NCI-H1092 treated with DMSO at 0.1 percent for 48 hours (cell line): ENCODE measurements at regions not wholly inside any gene's neighbourhood (a gene's known extent, or its start where the extent isn't known, plus 50 kb on each side); places are given as distances from the start of the nearest gene placed in this dataset.
"Not testable (repeated sequence)": the region's sequence is repeated elsewhere in the genome, so short reads cannot be mapped to it uniquely, and the experiment has no call there.

Experiments
- DNase-seq: peaks from one replicate; lab custom pipeline; 2025; lab: John Stamatoyannopoulos, UW

DNA sequence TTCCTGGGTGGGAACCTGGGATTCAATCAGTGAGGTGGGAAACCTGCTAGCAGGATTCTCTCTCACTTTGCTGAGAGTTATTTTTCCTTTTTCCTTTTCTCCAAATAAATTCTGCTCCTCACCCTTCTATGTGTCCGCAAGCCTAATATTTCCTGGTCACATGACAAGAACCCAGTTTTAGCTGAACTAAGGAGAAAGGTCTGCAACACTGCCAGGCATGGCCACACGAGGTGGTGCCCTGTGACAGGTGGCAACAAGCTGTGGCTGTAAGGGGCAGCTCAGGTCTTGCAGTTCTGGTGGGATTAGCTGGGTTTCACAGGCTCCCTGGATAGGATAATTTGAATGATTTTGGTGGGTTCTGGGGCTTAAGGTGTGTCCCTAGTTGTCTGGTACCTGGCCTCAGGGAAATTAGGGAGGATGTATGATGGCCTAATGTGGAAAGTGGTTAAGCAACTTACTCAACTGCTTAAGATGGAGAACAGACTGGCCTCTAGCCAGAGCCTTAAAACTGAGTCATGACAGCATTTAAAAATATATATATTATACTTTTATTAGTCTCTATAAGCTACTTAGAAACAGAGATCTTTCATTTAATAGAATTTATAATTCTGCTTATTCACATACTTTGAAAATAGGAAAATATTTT lies 215.0 kb downstream of the IL15 start:
- no peak for DNase-seq

GRCh38 chr4:141853091-141853764 lies 216.8 kb downstream of the IL15 start:
- DNase-seq: peak; percentile 16

GRCh38 chr4:141858437-141858836 lies 222.1 kb downstream of the IL15 start:
- no peak for DNase-seq

GRCh38 chr4:141860974-141861373 lies 224.6 kb downstream of the IL15 start:
- no peak for DNase-seq

DNA sequence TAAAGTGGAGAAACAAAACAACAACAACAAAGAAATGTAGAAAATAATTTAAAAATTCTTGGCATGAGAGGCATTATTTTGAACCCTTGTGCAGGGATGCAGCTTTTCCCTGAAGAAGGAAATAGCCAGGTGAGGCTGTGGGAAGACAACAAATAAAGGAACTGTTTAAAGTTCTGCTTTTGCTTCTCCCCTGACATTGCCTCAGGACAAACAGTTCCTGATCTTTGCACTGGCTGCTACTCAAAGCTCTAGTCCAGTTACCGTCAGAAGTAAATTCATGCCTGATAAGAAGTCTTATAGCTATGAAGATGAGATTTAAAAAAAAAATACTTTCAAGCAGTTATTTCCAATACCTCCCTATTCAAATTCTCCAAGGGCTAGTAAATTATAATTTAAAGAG lies 233.8 kb downstream of the IL15 start:
- no peak for DNase-seq

GRCh38 chr4:141871086-141871770 lies 234.8 kb downstream of the IL15 start:
- DNase-seq: no peak

DNA sequence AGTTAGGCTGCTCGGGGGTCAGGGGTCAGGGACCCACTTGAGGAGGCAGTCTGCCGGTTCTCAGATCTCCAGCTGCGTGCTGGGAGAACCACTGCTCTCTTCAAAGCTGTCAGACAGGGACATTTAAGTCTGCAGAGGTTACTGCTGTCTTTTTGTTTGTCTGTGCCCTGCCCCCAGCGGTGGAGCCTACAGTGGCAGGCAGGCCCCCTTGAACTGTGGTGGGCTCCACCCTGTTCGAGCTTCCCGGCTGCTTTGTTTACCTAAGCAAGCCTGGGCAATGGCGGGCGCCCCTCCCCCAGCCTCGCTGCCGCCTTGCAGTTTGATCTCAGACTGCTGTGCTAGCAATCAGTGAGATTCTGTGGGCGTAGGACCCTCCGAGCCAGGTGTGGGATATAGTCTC lies 246.3 kb downstream of the IL15 start:
- not testable (repeated sequence) for DNase-seq

GRCh38 chr4:141884070-141884469 lies 247.7 kb downstream of the IL15 start:
- no peak for DNase-seq

DNA sequence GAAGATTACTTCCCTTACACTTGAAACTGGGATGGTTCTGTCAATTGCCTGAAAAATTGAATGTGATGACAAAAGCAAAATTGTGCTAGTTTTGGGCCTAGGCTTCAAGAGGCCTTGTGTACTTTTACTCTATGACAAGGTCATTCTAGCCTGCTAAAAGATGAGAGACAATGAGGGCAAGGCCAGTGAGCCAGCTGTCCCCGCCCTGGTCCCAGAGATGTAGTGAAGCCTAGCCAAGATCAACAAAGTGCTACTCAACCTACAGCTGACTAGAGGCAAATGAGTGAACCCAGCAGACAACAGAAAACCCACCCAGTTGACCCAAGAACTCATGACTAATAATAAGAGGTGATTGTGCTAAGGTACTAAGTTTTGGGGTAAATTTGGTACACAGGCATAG lies 248.7 kb downstream of the IL15 start:
- no peak for DNase-seq

DNA sequence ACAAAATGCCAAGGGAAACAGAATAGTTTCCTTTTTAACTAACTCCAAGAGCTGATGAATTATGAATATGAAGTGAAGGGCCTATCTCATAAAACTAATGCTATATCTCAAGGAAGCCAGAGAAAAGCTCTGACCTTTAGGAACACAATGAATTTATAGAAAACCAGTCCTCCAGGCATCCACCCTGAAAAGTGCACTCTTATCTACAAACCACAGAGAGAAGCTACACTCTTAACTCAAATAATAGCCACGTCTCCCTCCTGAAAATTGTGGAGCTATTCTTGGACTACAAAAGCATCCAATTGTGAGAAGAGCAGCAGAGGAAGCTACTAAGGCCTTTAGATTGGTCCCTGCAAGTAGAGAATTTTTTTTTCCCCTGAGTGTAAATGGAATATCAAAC lies 253.9 kb downstream of the IL15 start:
- no peak for DNase-seq

DNA sequence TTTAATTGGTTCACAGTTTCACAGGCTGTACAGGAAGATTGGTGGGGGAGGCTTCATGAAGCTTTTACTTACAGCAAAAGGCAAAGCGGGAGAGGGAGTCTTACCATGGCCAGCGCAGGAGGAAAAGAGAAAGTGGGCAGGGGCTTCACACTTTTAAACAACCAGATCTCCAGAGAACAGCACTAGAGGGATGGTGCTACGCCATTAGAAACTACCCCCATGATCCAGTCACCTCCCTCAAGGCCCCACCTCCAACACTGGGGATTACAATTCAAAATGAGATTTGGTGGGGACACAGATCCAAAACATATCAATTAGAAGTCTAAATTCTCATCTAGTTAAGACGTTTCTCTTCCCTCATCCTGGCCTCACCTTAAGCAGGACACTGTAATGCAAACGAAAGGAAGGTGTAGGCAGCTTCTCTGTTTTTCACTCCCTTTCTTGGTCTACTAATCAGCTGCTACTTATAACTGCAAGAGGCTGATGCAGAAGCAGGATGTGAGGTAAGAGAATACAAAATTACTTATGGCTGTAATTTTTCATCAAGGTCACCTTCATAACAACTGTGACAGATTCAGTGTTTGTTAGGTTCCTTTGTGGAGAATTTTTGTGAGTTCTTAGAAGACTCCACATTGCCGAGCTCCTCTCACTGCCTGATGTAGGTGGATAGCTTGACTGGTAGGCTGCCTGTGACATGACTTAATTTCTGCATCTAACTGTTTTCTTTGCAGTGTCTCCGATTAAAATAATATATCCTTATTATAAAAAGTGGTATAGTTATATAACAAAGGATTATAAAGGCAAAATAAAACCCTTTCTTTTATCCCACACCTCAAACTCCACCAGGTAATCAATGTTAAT lies 255.1 kb downstream of the IL15 start:
- no peak for DNase-seq

DNA sequence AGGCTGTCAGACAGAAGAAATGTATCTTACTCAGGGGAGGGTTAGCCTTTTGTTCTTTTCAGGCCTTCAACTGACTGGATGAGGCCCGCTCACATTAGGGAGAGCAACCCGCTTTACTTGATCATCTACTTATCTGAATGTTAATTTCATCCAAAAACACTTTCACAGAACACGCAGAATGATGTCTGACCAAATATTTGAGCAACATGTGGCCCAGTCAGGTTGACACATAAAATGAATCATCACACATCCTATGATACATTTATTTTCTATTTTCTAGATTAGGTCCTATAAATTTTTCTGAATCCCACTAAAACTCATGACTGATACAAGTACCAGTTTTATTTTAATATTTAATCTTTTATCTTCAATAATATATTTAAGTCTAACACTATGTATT lies 260.3 kb downstream of the IL15 start:
- no peak for DNase-seq

DNA sequence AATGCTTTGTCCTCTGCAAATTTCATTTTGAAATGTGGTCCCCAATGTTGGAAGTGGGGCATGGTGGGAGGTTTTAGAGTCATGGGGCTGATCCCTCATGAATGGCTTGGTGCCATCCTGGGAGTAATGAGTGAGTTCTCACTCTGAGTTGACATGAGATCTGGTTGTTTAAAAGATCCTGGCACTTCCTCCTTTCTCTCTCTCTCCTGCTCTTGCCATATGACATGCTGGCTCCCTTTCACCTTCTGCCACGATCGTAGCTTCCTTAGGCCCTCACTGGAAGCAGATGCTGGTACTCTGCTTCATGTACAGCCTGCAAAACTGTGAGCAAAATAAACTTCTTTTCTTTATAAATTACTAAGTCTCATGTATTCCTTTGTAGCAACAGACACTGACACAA lies 262.0 kb downstream of the IL15 start:
- no peak for DNase-seq

GRCh38 chr4:141899103-141899502 lies 262.7 kb downstream of the IL15 start:
- no peak for DNase-seq

DNA sequence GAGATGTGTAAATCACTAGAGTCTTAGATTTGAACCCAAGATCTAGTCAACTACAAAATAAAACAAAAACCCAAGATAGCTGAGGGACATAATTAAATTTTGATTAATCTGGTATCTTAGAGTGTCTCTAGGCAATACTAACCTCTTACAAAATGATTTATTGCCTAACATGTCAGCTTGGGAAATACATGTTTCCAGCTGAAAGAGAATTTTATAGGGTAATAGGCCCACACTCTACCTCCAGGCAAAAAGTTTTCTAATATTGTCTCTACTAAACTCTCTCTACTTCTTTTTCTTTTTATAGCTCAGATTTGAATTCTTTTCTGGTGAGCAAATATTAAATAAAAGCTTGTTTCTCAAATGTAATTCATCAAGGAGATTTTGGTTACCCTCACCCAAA lies 263.2 kb downstream of the IL15 start:
- DNase-seq: no peak

DNA sequence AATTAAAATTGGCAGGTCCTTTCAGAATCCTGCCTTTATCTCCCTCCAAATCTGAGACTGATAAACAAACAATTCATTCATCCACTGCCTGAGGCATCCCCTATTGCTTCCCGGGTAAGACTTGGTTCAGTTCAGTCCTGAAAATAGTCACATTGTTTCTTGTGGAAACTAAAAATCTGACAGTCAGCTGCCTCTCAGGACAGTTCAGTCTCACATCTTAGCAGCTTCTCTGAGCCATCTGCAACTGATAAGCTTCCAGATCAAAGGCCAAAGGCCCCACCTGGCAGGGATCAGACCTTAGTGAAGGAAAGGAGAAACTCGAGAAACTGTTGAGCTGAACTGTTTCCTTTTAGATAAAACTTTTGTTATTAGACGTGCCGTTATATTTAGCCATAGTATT lies 264.5 kb downstream of the IL15 start:
- no peak for DNase-seq

GRCh38 chr4:141905751-141906150 lies 269.4 kb downstream of the IL15 start:
- DNase-seq: no peak

GRCh38 chr4:141909541-141909940 lies 273.2 kb downstream of the IL15 start:
- no peak for DNase-seq

DNA sequence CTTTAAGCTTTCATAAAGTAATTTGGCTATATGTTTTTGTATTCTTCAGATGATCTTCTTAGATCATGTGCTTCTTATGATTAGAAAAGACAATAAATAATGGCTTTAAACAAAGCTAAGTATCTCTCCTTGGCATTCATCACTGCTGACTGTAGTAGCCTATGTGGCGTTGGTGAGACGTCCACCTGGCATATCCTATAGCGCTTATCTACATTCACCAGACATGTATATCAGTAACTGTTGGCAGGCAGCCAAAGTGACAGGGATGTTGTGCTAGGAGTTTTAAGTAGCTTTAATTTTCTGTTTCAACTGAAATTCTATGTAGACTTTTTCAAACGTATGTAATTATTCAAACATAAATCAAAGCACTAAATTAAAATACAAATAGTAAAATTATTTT lies 276.4 kb downstream of the IL15 start:
- DNase-seq: no peak

- DNase-seq: no peak
Observed at GRCh38 chr4:141913928-141914327, 277.5 kb downstream of the IL15 start.

DNA sequence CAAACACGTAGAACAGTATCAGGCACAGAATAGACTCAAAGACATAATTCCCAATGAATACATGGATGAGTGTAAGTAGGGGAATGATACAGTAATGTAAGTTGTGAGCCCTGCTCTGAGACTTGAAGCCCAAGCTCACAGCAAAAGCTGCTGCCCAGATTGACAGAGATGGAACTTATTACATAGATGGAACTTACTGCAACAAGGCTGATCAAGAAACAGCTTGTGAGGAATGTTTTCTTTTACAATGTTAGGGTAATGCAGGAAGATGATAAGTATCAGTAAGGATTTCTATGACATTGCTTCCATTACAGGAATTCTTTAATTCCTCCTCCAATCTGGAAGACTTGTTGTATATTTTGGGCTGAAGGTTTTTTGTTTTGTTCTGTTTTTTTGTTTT lies 278.4 kb downstream of the IL15 start:
- DNase-seq: no peak

- no peak for DNase-seq
Observed at GRCh38 chr4:141919649-141920048, 283.3 kb downstream of the IL15 start.

DNA sequence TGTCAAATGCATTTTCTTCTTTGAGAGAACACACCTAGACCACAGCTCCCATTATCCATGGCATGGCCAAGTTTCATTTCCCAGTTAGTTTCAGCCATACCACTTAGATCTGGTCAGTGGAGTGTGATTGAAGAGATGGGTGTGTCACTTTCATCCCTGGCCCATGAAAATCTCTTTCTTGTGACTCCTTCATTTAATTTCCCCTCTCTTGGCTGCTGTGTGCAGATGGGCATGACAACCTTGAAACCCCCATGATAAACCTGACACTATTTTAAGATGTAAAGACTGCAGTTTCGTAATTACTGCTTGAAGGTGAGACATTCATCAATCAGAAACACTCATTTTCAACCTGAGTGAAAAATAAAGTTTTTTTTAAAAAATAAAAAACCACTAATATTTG lies 284.9 kb downstream of the IL15 start:
- no peak for DNase-seq
